ENCODE measurements at regions not wholly inside any gene's neighbourhood (a gene's known extent, or its start where the extent isn't known, plus 50 kb on each side); places are given as distances from the start of the nearest gene placed in this dataset.
"Not testable (repeated sequence)": the region's sequence is repeated elsewhere in the genome, so short reads cannot be mapped to it uniquely, and the experiment has no call there.

DNA sequence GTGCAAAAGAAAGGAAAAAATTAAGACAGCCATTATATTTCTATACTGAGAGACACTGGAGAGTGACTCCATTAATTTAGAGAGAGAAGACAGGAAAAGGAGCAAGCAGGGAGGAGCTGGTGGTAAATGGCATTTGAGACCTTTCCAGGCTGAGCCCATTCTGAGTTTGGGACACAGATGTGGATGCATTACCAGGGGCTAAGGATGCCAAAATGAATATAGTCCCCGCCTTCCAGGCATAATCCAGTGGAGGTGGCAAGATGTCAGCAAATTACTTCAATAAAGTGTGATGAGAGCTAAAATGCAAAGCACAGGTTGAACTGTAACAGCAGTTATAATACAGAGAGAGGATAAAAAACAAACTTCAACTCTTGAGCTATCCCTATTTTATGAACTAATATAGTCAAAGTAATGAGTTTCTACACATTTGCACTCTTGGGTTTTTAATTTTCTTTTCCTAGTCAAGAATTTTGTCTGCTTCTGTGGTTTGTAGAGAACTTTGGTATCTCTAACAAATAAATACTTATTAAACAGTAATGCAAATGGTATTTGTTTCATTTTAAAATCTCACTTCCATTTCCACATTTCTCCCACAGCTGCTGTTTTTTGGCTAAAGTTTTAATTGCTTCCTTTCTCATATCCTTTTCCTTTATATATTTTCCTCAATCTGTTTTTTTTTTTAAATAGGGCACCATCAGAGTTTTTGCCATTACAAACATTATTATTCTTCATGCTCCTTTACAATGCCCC is 228.2 kb upstream of the KCNK2 start:
- WGBS (ENCODE audit: insufficient coverage): no CpG with 5 or more reads among the region's 1 CpG
- Histone ChIP-seq H3K9me3 (ENCODE audit: control insufficient read depth, insufficient read depth, low read length) (peaks cover 1% of the 10 kb centered on the region), H3K4me3 (ENCODE audit: low read depth, low read length) (no peak overlapping the region), H3K27ac (ENCODE audit: low read depth, low read length) (no peak overlapping the region), H3K36me3 (ENCODE audit: control insufficient read depth, insufficient read depth, low read length) (no peaks in the 10 kb centered on the region), H3K27me3 (ENCODE audit: control insufficient read depth, insufficient read depth, low read length) (no peaks in the 10 kb centered on the region), H3K4me1 (ENCODE audit: control insufficient read depth, insufficient read depth, low read length) (no peaks in the 10 kb centered on the region)
- DNase-seq (ENCODE audit: low read depth in 4 of 6, low spot score in 6 of 6): no peak

DNA sequence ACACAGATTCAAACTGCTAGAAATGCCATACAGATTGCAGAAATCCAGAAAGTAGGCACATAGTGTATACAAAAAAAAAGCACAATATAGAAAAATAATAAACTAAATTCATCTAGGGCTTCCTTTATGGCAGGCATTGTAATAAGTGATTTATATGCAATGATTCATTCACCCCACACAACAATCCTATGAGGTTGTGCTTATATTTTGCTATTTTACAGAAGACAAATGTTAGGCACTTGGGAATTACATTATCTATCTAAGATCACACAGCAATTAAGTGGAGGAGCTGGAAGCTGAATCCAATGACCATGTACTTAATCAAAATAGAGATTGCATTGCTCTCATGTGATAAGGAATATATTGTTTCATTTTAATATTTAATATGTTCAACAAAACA is 225.7 kb upstream of the KCNK2 start:
- no peaks in the 10 kb centered on the region for H3K27me3 ChIP-seq (ENCODE audit: control insufficient read depth, insufficient read depth, low read length)
- H3K4me1 ChIP-seq (ENCODE audit: control insufficient read depth, insufficient read depth, low read length): no peaks in the 10 kb centered on the region
- no peak overlapping the region for H3K27ac ChIP-seq (ENCODE audit: low read depth, low read length)
- no peaks in the 10 kb centered on the region for H3K9me3 ChIP-seq (ENCODE audit: control insufficient read depth, insufficient read depth, low read length)
- no peak overlapping the region for H3K4me3 ChIP-seq (ENCODE audit: low read depth, low read length)
- no peak for DNase-seq (ENCODE audit: low read depth in 4 of 6, low spot score in 6 of 6)
- no peaks in the 10 kb centered on the region for H3K36me3 ChIP-seq (ENCODE audit: control insufficient read depth, insufficient read depth, low read length)

DNA sequence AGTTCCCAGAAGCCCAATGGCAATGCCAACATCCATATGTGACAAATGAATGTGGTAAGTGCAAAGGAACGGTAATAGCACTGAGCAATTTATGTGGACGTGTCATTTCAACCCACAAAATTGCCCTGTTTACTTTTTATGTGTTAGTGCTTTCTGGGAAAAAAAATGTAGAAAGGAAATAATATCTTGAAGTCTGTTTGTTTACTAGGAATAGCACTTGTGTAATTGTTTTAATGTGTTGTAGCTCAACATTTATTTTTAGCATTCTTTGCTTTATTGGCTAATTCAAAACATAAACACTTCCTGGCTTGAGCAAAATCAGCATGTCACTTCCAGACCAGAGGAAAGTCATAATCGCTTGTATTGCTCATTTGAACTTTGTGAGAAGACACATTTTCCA is 224.8 kb upstream of the KCNK2 start:
- no peak for DNase-seq (ENCODE audit: low read depth in 4 of 6, low spot score in 6 of 6)
- H3K27ac ChIP-seq (ENCODE audit: low read depth, low read length): no peak overlapping the region
- WGBS (ENCODE audit: insufficient coverage): 100% methylated on average over 1 of the region's 3 CpGs
- no peaks in the 10 kb centered on the region for H3K27me3 ChIP-seq (ENCODE audit: control insufficient read depth, insufficient read depth, low read length)
- no peak overlapping the region for H3K4me3 ChIP-seq (ENCODE audit: low read depth, low read length)
- no peaks in the 10 kb centered on the region for H3K9me3 ChIP-seq (ENCODE audit: control insufficient read depth, insufficient read depth, low read length)
- H3K4me1 ChIP-seq (ENCODE audit: control insufficient read depth, insufficient read depth, low read length): no peaks in the 10 kb centered on the region
- H3K36me3 ChIP-seq (ENCODE audit: control insufficient read depth, insufficient read depth, low read length): no peaks in the 10 kb centered on the region

DNA sequence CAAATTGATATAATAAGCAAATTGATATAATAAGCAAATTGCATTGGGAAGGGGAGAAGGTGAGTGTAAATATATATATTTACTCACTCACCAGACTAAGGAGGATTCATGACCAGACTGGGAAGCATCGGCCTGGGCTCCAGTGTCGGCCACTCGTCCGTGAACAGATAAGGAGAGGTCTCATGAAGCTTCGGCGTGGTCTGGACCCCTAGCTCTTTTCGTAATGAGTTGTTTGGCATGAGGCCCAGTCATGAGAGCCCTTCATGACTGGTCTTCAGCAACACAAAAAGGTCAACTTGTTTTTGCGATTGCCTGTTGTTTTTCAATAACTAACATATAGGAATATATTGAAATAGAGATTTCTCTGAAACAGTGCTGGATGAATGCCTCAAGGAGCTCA is 222.9 kb upstream of the KCNK2 start:
- Histone ChIP-seq H3K27ac (ENCODE audit: low read depth, low read length) (no peak overlapping the region), H3K36me3 (ENCODE audit: control insufficient read depth, insufficient read depth, low read length) (no peaks in the 10 kb centered on the region), H3K27me3 (ENCODE audit: control insufficient read depth, insufficient read depth, low read length) (no peaks in the 10 kb centered on the region), H3K4me3 (ENCODE audit: low read depth, low read length) (no peak overlapping the region), H3K4me1 (ENCODE audit: control insufficient read depth, insufficient read depth, low read length) (no peaks in the 10 kb centered on the region), H3K9me3 (ENCODE audit: control insufficient read depth, insufficient read depth, low read length) (no peaks in the 10 kb centered on the region)
- no peak for DNase-seq (ENCODE audit: low read depth in 4 of 6, low spot score in 6 of 6)
- 92% methylated on average over 7 of the region's 8 CpGs for WGBS (ENCODE audit: insufficient coverage)

DNA sequence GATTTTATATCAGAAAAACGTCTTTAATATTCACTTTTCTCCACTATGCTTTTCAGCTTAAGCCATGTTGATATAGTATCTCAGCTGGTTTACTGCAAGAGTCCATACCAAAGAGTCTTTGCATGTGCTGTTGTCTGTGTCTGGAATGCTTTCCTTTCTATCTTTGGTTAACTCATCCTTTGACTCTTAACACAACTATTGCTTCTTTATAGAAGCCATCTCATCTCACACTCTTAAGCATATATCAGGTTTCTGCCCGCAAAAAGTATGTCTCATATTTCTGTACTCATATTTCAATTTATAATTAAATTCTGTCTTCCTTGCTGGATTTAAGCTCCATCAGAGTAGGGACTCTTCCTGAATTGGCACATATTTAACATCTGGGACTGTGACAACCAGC is 220.9 kb upstream of the KCNK2 start:
- H3K36me3 ChIP-seq (ENCODE audit: control insufficient read depth, insufficient read depth, low read length): no peaks in the 10 kb centered on the region
- H3K9me3 ChIP-seq (ENCODE audit: control insufficient read depth, insufficient read depth, low read length): no peaks in the 10 kb centered on the region
- no peak overlapping the region for H3K4me3 ChIP-seq (ENCODE audit: low read depth, low read length)
- no peak for DNase-seq (ENCODE audit: low read depth in 4 of 6, low spot score in 6 of 6)
- no CpG with 5 or more reads among the region's 2 CpGs for WGBS (ENCODE audit: insufficient coverage)
- no peaks in the 10 kb centered on the region for H3K4me1 ChIP-seq (ENCODE audit: control insufficient read depth, insufficient read depth, low read length)
- H3K27me3 ChIP-seq (ENCODE audit: control insufficient read depth, insufficient read depth, low read length): no peaks in the 10 kb centered on the region
- no peak overlapping the region for H3K27ac ChIP-seq (ENCODE audit: low read depth, low read length)

DNA sequence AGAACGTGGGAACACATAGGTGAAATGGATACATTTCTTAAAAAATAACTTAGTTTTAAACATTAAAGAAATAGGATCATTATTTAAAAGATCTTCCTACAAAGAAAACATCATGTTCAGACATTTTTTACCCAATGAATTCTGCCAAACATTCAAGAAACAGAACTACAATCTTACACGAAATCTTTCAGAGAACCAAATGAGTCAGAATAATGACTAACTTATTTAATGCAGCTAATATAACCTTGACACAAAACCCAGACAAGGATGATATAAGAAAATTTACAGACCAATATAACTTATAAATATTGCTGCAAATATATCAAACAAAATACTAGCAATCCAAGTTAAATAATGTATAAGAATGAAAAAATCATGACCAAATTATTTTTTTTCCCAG is 220.1 kb upstream of the KCNK2 start:
- Histone ChIP-seq H3K4me3 (ENCODE audit: low read depth, low read length) (no peak overlapping the region), H3K9me3 (ENCODE audit: control insufficient read depth, insufficient read depth, low read length) (no peaks in the 10 kb centered on the region), H3K36me3 (ENCODE audit: control insufficient read depth, insufficient read depth, low read length) (no peaks in the 10 kb centered on the region), H3K27me3 (ENCODE audit: control insufficient read depth, insufficient read depth, low read length) (no peaks in the 10 kb centered on the region), H3K27ac (ENCODE audit: low read depth, low read length) (no peak overlapping the region), H3K4me1 (ENCODE audit: control insufficient read depth, insufficient read depth, low read length) (no peaks in the 10 kb centered on the region)
- WGBS (ENCODE audit: insufficient coverage): no CpG with 5 or more reads among the region's 2 CpGs
- no peak for DNase-seq (ENCODE audit: low read depth in 4 of 6, low spot score in 6 of 6)

DNA sequence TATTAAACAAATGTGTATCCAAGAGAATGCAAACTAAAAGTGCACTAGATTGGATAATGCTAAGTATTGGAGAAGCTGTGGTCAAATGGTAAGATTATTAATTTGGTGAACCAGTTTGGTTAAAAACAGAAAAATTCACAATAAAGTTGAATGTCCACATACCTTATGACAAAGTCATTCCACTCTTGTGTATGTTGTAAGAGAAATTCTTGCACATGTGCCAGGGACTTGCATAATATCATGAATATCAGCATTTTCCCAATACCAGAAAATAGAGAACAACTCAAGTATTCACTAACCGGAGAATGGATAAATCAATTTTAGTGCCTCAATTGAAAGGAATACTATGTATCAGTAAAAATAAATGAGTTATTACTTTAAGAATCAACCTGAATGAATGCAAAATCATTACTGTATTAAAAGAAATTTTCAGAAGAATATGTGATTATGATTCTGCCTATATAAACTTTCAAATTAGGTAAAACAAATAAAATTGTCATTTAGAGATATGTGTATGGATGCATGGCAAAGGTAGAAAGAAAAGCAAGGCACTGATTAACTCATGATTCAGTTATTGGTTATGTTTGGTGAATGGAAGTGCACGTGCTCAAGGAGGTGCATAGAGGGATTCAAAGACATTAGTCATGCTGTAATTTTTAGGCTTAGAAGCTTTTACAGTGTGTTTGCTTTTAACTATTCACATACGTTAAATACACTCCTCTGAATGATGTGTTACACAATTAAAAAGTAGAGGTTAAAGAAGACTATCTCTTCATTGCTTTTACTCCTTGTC is 217.4 kb upstream of the KCNK2 start:
- no CpG with 5 or more reads among the region's 3 CpGs for WGBS (ENCODE audit: insufficient coverage)
- Histone ChIP-seq H3K27me3 (ENCODE audit: control insufficient read depth, insufficient read depth, low read length) (no peaks in the 10 kb centered on the region), H3K36me3 (ENCODE audit: control insufficient read depth, insufficient read depth, low read length) (no peaks in the 10 kb centered on the region), H3K4me1 (ENCODE audit: control insufficient read depth, insufficient read depth, low read length) (no peaks in the 10 kb centered on the region), H3K4me3 (ENCODE audit: low read depth, low read length) (no peak overlapping the region), H3K9me3 (ENCODE audit: control insufficient read depth, insufficient read depth, low read length) (no peaks in the 10 kb centered on the region), H3K27ac (ENCODE audit: low read depth, low read length) (no peak overlapping the region)
- DNase-seq (ENCODE audit: low read depth in 4 of 6, low spot score in 6 of 6): no peak

DNA sequence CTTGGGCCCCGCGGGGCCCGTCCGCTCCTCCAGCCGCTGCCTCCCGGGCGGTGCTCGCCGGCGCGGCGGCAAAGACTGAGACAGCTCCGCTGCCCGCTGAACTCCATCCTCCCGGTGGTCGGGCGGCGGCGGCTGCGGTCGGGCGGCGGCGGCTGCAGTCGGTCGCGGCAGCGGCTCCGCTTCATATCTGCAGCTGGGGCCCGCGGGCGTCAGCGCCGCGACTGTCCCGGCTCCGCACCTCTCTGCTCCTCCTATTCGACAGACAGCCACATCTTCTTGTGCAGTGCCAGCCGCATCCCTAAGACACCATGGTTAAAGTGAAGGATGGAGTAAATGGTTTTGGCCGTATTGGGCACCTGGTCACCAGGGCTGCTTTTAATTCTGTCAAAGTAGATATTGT is 212.1 kb upstream of the KCNK2 start:
- not testable (repeated sequence) for H3K9me3 ChIP-seq (ENCODE audit: control insufficient read depth, insufficient read depth, low read length); H3K4me1 ChIP-seq (ENCODE audit: control insufficient read depth, insufficient read depth, low read length); H3K36me3 ChIP-seq (ENCODE audit: control insufficient read depth, insufficient read depth, low read length); H3K27me3 ChIP-seq (ENCODE audit: control insufficient read depth, insufficient read depth, low read length); DNase-seq (ENCODE audit: low read depth in 4 of 6, low spot score in 6 of 6); H3K4me3 ChIP-seq (ENCODE audit: low read depth, low read length); H3K27ac ChIP-seq (ENCODE audit: low read depth, low read length)
- WGBS (ENCODE audit: insufficient coverage): 100% methylated on average over 9 of the region's 40 CpGs

DNA sequence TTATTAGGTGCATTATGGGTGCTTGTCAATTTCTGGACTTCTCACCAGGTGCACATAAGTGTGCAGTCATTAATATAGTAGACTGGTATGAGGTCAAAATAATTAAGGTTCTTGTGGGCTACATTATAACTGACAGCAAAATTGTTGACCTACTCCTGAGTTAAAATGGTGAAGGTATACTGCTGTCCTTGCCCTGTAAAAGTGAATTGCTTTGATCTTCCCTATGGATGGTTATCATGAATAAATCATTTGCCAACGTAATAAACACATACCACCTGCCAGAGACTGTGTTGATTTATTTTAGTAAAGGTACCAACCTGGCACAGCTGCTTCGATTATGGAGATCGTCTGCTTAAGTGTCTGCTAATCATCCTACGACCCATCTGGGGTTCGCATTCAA is 201.6 kb upstream of the KCNK2 start:
- no peak for DNase-seq (ENCODE audit: low read depth in 4 of 6, low spot score in 6 of 6)
- H3K9me3 ChIP-seq (ENCODE audit: control insufficient read depth, insufficient read depth, low read length): no peaks in the 10 kb centered on the region
- no peak overlapping the region for H3K27ac ChIP-seq (ENCODE audit: low read depth, low read length)
- H3K36me3 ChIP-seq (ENCODE audit: control insufficient read depth, insufficient read depth, low read length): no peaks in the 10 kb centered on the region
- no peaks in the 10 kb centered on the region for H3K4me1 ChIP-seq (ENCODE audit: control insufficient read depth, insufficient read depth, low read length)
- no CpG with 5 or more reads among the region's 5 CpGs for WGBS (ENCODE audit: insufficient coverage)
- H3K27me3 ChIP-seq (ENCODE audit: control insufficient read depth, insufficient read depth, low read length): no peaks in the 10 kb centered on the region
- H3K4me3 ChIP-seq (ENCODE audit: low read depth, low read length): no peak overlapping the region

DNA sequence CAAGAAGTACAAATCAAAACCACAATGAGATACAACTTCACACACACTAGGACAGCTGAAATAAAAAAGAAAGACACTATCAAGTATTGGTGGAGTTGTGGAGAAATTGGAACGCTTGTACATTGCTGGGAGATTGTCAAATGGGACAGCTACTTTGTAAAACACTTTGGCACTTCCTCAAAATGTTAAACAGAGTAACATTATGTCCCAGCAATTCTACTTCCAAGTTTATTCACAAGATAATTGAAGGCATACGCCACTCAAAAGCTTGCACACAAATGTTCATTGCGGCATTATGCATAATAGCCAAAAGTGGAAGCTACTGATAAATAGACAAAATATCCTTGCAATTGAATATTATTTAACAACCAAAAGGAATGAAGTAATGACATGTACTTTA is 199.9 kb upstream of the KCNK2 start:
- Histone ChIP-seq H3K9me3 (ENCODE audit: control insufficient read depth, insufficient read depth, low read length) (no peaks in the 10 kb centered on the region), H3K4me3 (ENCODE audit: low read depth, low read length) (no peak overlapping the region), H3K4me1 (ENCODE audit: control insufficient read depth, insufficient read depth, low read length) (no peaks in the 10 kb centered on the region), H3K27ac (ENCODE audit: low read depth, low read length) (no peak overlapping the region), H3K27me3 (ENCODE audit: control insufficient read depth, insufficient read depth, low read length) (no peaks in the 10 kb centered on the region), H3K36me3 (ENCODE audit: control insufficient read depth, insufficient read depth, low read length) (no peaks in the 10 kb centered on the region)
- WGBS (ENCODE audit: insufficient coverage): no CpG with 5 or more reads among the region's 3 CpGs
- DNase-seq (ENCODE audit: low read depth in 4 of 6, low spot score in 6 of 6): peak in 1 of 6 donors; percentile 73
